Neural progenitor cell (in vitro differentiated cells): ENCODE measurements at regions not wholly inside any gene's neighbourhood (a gene's known extent, or its start where the extent isn't known, plus 50 kb on each side); places are given as distances from the start of the nearest gene placed in this dataset.

Source experiments
- EZH2 ChIP-seq: fragments of 200-600 bp; sonication (generic); IDR thresholded peaks from 2 replicates; pipeline ENCODE4 v1.6.1; 2017; ENCODE audit warnings: antibody characterized with exemption, mild to moderate bottlenecking, moderate library complexity
- TF ChIP-seq, protein P1 (sequence below): fragments of 200-600 bp; sonication (generic); IDR thresholded peaks from 2 replicates; pipeline ENCODE4 v1.5.1; 2017; ENCODE audit warnings: antibody characterized with exemption, mild to moderate bottlenecking

DNA sequence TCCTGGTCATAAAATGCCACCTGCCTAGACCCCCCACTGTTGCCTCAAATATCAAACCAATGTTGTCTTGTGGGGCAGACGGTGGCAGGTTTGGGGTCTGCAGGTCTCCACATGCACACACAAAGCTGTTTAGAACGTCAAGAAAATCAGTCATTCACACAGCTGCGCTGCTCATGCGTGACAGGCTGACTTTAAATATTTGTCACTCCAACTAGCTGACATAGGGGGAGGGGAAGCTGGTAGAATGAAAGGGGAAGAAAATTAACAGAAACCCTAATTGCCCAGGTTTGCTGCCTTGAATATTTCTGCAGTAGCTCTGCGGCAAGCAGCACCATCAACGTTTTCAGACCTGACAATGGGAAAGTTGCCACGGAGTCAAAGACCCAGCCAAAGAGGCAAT lies 201.8 kb downstream of the ABHD5 start:
- TF ChIP-seq, protein P1, sequence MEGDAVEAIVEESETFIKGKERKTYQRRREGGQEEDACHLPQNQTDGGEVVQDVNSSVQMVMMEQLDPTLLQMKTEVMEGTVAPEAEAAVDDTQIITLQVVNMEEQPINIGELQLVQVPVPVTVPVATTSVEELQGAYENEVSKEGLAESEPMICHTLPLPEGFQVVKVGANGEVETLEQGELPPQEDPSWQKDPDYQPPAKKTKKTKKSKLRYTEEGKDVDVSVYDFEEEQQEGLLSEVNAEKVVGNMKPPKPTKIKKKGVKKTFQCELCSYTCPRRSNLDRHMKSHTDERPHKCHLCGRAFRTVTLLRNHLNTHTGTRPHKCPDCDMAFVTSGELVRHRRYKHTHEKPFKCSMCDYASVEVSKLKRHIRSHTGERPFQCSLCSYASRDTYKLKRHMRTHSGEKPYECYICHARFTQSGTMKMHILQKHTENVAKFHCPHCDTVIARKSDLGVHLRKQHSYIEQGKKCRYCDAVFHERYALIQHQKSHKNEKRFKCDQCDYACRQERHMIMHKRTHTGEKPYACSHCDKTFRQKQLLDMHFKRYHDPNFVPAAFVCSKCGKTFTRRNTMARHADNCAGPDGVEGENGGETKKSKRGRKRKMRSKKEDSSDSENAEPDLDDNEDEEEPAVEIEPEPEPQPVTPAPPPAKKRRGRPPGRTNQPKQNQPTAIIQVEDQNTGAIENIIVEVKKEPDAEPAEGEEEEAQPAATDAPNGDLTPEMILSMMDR = no peak
- no peak for TF ChIP-seq EZH2
